OCI-LY3 (cell line): ENCODE measurements at regions not wholly inside any gene's neighbourhood (a gene's known extent, or its start where the extent isn't known, plus 50 kb on each side); places are given as distances from the start of the nearest gene placed in this dataset.
"Not testable (repeated sequence)": the region's sequence is repeated elsewhere in the genome, so short reads cannot be mapped to it uniquely, and the experiment has no call there.

Experiments
- H2AFZ ChIP-seq: fragments of 200-600, 300-600 bp; shearing (Covaris generic); 2 replicates; pipeline ENCODE4 v1.6.0; 2014; ENCODE audit warnings: antibody characterized with exemption, low read depth, low read length
- H3K27ac ChIP-seq: fragments of 200-600, 300-600 bp; sonication (generic); 2 replicates; pipeline ENCODE4 v1.5.1; 2014; ENCODE audit warnings: mild to moderate bottlenecking, low read length, moderate library complexity, mixed read lengths
- H3K27me3 ChIP-seq: fragments of 200-600, 300-600 bp; sonication (generic); 2 replicates; pipeline ENCODE4 v1.6.1; 2014; ENCODE audit warnings: low read depth, low read length, mixed read lengths
- H3K36me3 ChIP-seq: fragments of 200-600, 300-600 bp; sonication (generic); replicated peaks from 2 replicates; pipeline ENCODE3; 2014; ENCODE audit warnings: low read depth, low read length, mixed read lengths
- H3K4me1 ChIP-seq: fragments of 300-600, 200-600 bp; sonication (generic); 2 replicates; pipeline ENCODE4 v1.6.1; 2014; ENCODE audit warnings: low read length, mixed read lengths
- H3K4me2 ChIP-seq: fragments of 200-600, 300-600 bp; sonication (generic); 2 replicates; pipeline ENCODE4 v1.6.1; 2014; ENCODE audit warnings: low read length, mixed read lengths
- H3K4me3 ChIP-seq: fragments of 300-600, 200-600 bp; sonication (generic); 2 replicates; pipeline ENCODE4 v1.5.1; 2014; ENCODE audit warnings: antibody characterized with exemption, mild to moderate bottlenecking, low read length, moderate library complexity
- H3K79me2 ChIP-seq: fragments of 300-600, 200-600 bp; shearing (Covaris generic); 2 replicates; pipeline ENCODE4 v1.6.1; 2014; ENCODE audit warnings: mild to moderate bottlenecking, low read length, mixed read lengths
- H3K9ac ChIP-seq: fragments of 300-600, 200-600 bp; shearing (Covaris generic); 2 replicates; pipeline ENCODE4 v1.6.0; 2014; ENCODE audit warnings: mild to moderate bottlenecking, low read length, moderate library complexity
- H3K9me3 ChIP-seq: fragments of 200-600, 300-600 bp; shearing (Covaris generic); 2 replicates; pipeline ENCODE4 v1.6.1; 2014; ENCODE audit warnings: low read length, mixed read lengths; ENCODE audit not compliant: insufficient read depth
- H4K20me1 ChIP-seq: fragments of 200-600, 300-600 bp; sonication (generic); 2 replicates; pipeline ENCODE4 v1.6.1; 2016; ENCODE audit warnings: low read length, mixed read lengths; ENCODE audit not compliant: insufficient read depth
- CTCF ChIP-seq: fragments of 200-600, 300-600 bp; sonication (generic); IDR thresholded peaks from 2 replicates; pipeline ENCODE4 v1.5.1; 2014; ENCODE audit warnings: antibody characterized with exemption, low read length, low read depth
- EZH2phosphoT487 ChIP-seq: fragments of 200-600 bp; shearing (Covaris generic); IDR thresholded peaks from 2 replicates; pipeline ENCODE4 v1.6.1; 2018; ENCODE audit warnings: antibody characterized with exemption, mixed run types, low read depth

DNA sequence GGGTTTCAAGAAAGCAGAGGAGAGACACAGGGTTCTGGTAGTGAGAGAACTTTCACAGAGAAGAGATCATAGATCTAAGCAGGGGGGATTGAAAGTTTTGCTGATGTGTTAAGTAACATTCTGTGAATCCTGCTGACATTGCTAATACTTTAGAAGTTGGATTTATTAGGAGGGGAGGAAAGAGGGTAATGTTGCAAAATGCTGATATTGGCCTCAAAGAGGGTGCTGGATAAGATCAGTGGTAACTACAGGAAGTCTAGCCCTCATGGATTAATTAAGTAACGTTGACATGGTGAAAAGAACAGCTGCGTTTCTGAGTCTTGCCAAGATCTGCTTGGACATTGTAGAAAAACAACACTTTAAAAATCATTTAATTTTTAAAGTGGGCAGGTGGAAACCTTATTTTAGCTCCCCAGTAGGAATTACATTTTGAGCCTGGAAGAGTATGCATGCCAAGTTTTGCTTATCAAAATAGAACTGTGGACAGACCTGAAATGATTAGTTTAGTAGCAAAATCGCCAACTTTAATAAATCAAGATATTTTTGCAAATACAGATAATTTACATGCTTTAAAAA is 606.0 kb upstream of the HTR1E start:
- Histone ChIP-seq H3K9ac (no peak overlapping the region), H3K27ac (no peak overlapping the region), H3K79me2 (no peaks in the 10 kb centered on the region), H3K9me3 (no peaks in the 10 kb centered on the region), H3K4me1 (no peaks in the 10 kb centered on the region), H3K4me2 (no peak overlapping the region), H3K4me3 (no peak overlapping the region), H3K27me3 (no peaks in the 10 kb centered on the region), H3K36me3 (no peaks in the 10 kb centered on the region), H2AFZ (no peak overlapping the region), H4K20me1 (no peaks in the 10 kb centered on the region)
- TF ChIP-seq EZH2phosphoT487 (no peak), CTCF (no peak)

GRCh38 chr6:86306210-86306609 is 631.1 kb upstream of the HTR1E start:
- no peak overlapping the region for H2AFZ ChIP-seq
- no peak overlapping the region for H3K4me2 ChIP-seq
- no peaks in the 10 kb centered on the region for H3K4me1 ChIP-seq
- no peak overlapping the region for H3K4me3 ChIP-seq
- no peaks in the 10 kb centered on the region for H3K79me2 ChIP-seq
- no peaks in the 10 kb centered on the region for H4K20me1 ChIP-seq
- no peak overlapping the region for H3K27ac ChIP-seq
- TF ChIP-seq CTCF (no peak), EZH2phosphoT487 (no peak)
- no peaks in the 10 kb centered on the region for H3K9me3 ChIP-seq
- no peaks in the 10 kb centered on the region for H3K36me3 ChIP-seq
- no peaks in the 10 kb centered on the region for H3K27me3 ChIP-seq
- H3K9ac ChIP-seq, result no peak overlapping the region

GRCh38 chr6:86285876-86286275 is 643.2 kb upstream of the SYNCRIP start:
- H3K36me3 ChIP-seq, result no peaks in the 10 kb centered on the region
- peaks cover 10% of the 10 kb centered on the region; the same call in 1 of the 2 replicates for H3K4me1 ChIP-seq
- no peaks in the 10 kb centered on the region for H4K20me1 ChIP-seq

GRCh38 chr6:86284809-86285480 is 642.3 kb upstream of the SYNCRIP start:
- not testable (repeated sequence) for H3K4me1 ChIP-seq, H3K4me3 ChIP-seq, H3K27ac ChIP-seq, H3K79me2 ChIP-seq, H3K36me3 ChIP-seq, H3K4me2 ChIP-seq, H3K9ac ChIP-seq, H3K27me3 ChIP-seq, H3K9me3 ChIP-seq, H4K20me1 ChIP-seq, H2AFZ ChIP-seq

More at GRCh38 chr6:86285876-86286275, 643.2 kb upstream of the SYNCRIP start:
- Histone ChIP-seq H3K27me3 (no peaks in the 10 kb centered on the region), H3K9me3 (no peaks in the 10 kb centered on the region), H3K27ac (no peak overlapping the region), H2AFZ (no peak overlapping the region), H3K79me2 (no peaks in the 10 kb centered on the region), H3K9ac (no peak overlapping the region), H3K4me2 (no peak overlapping the region), H3K4me3 (no peak overlapping the region)
- TF ChIP-seq EZH2phosphoT487 (no peak), CTCF (no peak)

GRCh38 chr6:86283596-86283995 is 640.9 kb upstream of the SYNCRIP start:
- H3K27me3 ChIP-seq, H3K27ac ChIP-seq, H3K9me3 ChIP-seq, H3K79me2 ChIP-seq, H3K9ac ChIP-seq, H3K4me3 ChIP-seq, H3K36me3 ChIP-seq, H2AFZ ChIP-seq, H3K4me2 ChIP-seq, H4K20me1 ChIP-seq, H3K4me1 ChIP-seq: not testable (repeated sequence)
